ENCODE measurements at regions not wholly inside any gene's neighbourhood (a gene's known extent, or its start where the extent isn't known, plus 50 kb on each side); places are given as distances from the start of the nearest gene placed in this dataset.

DNA sequence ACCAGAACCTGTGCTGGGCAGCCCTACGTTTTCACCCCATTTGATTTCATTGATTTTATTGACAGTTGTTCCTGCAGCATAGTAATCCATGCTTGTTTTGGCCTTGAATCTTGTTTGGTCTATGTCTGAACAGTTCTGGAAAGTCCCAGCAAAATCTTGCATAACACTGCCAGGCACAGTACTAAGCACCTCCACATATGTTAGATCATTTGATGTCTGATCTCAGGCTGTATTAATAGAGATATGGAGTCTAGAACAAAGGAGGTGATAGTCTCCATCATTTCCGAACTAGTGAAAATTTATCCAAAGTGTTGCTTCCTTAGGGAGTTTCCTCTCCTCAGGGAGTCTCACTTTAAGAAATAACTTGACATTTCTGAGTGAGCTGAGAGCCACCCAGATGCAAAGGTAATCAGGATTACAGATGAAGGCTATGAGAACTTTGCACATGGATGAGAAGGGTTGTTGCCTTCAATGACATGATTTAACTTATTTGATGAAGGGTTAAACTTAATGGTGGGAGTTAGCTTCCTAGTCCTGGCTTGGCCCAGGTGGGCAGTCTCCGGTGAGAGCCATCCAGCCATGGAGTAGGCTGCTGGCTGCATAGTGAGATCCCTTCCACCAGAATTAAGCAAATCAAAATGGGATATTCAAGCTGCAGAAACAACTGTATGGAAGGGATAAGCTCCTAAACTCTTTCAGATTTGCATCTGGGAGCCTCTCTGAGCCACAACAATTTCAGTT is 173.8 kb upstream of the MVB12B start:
- no peak for DNase-seq (ENCODE audit: low spot score)

DNA sequence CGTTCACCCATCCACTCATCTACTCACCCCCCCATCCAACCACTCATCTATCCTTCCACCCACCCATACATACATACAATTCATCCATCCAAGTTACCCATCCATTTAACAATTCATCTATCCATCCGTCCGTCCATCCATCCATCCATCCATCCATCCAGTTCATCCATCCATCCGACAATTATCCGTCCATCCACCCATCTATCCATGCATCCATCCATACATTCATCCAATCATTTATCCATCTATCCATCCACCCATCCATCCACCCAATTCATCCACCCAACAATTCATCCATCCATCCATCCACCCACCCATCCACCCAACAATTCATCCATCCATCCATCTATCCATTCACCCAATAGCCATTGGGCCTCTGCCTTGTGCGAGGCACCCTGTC is 173.2 kb upstream of the MVB12B start:
- DNase-seq (ENCODE audit: low spot score): no peak

DNA sequence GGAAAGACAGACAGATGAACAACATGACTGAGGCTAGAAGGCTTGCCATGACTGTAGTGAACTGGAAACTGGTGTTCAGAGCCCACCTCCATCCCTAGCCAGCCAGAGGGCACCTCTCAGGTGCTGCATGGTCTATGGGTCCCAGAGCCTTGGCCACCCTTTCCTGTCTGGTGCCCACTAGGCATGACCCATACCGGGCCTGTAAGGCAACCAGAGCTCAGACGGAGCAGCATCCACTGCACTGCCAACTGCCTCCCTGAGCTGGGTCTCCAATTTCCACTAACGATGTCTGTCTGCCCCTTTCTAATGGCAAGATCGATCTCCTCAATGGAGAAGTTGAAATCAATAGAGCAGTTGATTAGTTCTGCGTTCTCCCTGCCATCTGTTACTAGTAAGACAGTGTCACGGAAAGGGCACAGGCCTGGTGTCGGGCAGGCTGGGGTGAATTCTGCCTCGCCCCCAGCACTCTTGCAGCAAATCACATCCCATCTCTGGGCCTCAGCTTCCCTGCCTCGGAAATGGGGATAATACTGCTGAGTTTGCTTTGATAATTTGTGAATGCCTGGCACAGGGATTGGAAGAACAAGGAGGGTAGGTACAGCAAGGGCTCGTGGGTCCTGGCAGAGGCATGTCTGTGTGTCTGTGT is 172.3 kb upstream of the MVB12B start:
- no peak for DNase-seq (ENCODE audit: low spot score)

DNA sequence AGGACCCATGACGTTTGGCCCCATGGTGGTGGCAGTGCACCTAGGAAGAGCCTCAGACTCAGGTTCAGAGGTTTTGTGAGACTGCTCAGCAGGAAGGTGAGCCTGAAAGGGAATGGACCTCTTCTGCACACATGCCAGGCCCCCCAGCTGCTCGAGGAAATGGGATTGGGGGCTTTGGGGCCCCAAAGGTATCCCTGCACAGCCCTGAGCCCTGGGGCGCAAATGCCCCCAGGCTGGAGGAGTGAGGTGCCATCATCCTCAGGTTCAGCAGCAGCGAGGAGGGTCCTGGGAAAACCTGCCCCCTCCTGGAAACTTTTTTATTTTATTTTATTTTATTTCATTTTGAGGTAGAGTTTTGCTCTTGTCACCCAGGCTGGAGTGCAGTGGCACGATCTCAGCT is 171.8 kb upstream of the MVB12B start:
- no peak for DNase-seq (ENCODE audit: low spot score)

DNA sequence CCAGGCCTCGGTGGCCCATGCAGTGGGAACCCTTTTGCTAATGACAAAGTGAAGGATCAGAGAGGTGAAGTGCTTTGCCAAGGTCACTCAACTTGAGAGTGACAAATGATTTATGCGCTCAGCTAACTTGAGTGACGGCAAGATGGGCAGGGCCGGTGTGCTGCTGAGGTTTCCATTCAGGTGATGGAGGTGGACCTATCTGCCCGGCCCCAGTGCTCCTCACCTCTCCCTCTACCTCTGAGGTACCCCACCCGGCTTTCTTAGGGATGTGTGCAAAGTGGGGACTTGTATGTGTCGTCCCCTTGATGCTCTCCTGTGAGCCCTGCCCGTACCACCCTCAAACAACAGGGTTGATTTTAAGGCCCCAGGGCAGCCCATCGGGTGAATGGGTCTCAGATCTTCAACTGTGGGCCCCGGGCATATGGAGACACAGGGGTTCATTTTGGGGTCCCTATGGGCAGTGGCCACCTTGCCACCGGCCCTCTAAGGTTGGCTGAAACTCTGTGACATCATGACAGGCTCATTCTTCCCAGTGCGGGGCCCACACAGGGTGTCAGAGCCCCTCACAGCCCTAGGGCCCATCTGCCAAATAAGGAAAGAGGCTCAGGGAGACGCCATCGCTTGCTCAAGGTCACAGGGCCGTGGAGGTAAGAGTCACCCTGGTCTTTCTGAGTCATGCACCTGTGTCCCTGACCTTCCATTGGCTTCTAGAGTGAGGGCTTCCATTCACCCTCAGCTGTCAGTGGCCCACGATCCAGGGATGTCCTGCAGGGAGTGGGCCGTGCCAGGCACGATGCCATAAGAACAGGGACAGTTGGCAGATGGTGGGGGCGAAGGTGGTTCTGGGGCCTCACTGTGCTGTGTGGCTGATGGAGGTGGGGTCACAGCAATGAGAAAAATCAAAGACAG is 170.6 kb upstream of the MVB12B start:
- no peak for DNase-seq (ENCODE audit: low spot score)

DNA sequence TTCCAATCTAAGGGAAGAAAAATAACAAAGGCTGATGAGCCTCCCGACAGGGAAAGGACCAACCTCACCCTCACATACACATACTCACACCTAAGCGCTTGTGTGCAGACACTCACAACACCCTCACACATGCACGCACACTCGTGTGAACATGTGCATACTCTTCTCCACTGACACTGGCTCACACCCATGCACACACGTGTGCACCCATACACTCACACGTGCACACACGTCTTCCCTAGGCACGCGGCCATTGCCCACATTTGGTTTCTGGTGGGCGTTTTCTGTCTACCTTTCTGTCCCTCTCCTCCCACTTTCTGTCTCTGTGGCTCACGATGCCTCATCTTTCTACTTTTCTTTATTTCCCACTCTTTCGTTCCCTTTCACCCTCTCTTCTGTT is 169.7 kb upstream of the MVB12B start:
- DNase-seq (ENCODE audit: low spot score): no peak

DNA sequence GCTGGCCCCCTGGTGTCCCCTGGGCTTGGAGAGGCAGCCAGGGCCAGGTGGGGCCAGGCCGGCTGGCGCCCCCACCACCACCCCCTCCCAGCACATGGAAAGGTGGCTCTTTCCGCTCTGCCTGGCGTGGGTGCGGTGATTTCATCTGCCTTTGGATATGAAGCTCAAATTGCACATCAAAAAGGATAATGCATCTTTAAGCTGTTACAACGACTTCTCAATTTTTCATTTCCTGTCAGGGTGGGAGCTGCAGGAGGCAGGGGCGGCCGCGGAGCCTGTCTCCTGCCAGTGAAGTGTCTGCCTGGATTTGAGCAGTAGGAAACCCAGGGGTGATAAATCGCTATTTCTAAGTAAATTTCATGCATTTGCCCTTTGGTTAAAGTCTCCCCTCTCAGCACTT is 169.2 kb upstream of the MVB12B start:
- no peak for DNase-seq (ENCODE audit: low spot score)

DNA sequence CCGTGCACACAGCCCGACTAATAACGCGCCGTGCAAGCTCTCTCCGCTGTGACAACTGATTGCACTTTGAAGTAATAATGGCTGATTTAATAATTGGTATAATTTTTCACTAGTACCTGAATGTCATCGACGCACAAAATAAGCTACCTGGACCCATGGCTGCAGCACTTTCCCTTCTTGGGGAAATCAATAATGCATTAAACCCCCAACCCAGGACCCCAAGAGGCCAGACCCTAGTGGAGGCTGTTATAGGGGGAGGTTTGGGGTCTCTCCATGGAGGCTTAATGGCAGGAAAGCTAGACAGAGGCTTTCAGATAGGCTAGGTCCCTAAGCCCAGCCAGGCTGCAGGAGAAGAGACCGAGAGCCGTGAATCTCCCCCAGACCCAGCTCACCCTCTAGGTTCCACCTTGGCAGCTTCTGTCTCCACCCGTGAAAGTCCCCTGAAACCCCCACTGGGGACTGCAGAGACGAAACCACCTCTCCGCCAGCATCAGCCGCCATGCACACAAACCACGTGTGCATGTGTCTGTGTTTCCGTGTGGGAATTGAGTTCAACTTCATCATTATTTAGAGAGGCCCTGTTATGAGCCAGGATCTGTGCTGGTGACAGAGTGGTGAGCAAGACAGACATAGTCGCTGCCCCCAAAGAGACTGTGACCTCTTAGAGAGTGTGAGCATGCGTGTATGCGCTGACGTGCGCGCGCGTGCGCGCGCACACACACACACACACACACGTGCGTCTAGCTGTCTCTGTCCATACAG is 168.6 kb upstream of the MVB12B start:
- no peak for DNase-seq (ENCODE audit: low spot score)

DNA sequence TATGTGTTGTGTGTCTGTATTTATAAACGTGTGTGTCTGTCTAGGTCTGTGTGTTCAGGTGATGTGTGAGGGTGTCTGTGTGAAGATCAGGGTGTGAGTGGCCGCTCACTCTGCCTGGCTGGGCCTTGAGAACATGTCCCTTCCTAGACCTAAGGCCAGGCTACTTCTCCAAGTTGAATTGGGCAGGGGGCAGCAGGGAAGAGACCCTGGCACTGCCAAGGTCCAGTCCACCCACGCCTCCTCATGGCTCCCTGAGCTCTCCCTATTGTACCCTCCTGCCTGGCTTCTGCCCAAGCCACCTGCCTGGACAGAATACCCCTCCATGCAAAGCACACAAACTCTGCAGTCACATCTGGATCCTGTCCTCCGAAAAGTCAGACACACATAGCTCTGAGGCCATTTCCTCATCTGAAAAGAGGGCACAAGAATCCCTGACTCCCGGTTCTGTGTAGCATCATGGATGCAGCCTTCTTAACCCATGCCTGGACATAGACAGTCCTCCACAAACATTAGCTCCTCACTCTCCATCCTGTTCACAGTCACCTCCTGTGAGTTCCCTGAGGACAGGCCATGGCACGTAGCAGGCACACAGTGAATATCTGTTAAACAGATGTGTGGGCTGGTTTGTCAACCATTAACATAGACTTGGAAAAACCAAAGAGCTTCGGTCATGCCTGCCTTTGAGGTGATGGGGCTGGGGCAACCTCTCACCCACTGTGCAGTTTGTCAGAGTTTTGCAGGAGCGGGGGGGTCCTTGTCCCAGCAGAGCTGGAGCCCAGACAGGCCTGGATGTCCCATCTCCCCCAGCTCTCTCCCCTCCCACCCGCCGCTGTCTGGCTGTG is 167.8 kb upstream of the MVB12B start:
- no peak for DNase-seq (ENCODE audit: low spot score)

DNA sequence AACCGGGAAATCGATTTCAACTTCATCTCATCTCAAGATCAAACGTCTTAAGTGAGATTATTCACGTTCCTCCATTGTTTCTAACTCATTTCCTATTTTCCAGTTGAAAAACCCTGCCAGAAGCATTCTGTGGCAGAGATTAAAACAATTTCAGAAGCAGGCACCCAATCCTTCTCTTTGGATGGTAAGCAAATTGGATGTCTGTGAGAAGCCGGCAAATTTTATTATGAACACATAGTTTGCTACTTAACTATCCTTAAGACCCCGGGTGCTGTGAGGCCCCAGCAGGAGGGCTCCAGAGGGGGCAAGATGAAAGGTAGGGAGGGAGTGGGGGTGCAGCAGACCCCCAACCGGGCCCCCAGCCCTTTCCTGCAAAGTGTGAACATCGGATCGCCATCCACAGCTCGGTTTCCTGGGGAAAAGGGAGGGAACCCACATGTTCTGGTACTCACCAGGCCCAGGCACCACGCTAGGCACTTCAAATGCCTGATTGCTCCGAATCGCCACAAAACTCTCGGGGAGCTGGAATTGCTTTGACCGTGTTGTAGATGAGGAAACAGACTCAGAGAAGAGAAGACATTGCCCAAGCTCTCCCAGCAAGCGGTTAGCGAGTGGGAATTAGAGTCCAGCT is 167.1 kb upstream of the MVB12B start:
- no peak for DNase-seq (ENCODE audit: low spot score)

DNA sequence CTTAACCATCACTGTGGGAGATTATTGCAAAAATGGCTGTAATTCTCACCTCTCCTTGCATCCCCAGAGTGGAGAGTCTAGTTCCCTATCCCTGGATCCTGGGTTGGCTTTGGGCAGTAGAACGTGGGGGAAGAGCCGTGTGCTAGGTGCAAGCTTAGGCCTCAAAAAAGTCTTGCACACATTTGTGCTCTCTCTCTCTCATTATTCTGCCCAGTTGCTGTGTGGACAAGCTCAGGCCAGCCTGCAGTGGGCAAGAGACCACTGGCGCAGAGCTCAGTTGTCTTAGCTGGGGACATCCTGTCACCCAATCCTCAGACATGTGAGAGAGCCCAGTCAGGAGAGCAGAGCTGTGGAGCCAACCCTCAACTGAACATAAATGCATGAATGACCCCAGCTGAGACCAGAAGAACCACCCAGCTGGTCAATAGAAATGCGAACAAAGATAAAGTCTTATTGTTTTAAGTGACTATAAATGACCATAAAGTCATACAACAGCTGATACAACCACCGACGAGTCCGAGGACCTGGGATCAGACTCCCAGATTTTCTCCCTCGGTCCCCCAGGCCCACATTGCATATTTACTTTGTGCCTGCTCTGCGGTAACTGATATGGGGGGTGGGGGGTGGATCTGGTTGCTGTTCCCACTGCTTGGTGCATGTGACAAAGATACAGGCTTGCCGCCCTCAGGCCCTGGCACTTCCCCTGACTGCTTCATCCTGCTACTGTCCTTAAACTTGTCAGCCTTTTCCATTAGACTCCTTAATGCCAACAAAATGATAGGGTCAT is 166.4 kb upstream of the MVB12B start:
- DNase-seq (ENCODE audit: low spot score): no peak

DNA sequence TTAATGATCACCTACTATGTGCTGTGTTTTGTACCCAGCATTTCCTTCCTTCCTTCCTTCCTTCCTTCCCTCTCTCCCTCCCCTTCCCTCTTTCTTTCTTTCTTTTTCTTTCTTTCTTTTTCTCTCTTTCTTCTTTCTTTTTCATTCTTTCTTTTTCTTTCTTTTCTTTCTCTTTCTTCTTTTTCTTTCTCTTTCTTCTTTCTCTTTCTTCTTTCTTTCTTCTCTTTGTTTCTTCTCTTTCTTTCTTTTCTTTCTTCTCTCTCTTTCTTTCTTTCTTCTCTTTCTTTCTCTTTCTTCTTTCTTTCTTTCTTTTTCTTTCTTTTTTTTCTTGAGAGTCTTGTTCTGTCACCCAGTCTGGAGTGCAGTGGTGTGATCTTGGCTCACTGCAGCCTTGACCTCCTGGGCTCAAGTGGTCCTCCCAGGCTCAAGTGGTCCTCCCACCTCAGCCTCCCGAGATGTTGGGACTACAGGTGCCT is 165.7 kb upstream of the MVB12B start:
- no peak for DNase-seq (ENCODE audit: low spot score)

DNA sequence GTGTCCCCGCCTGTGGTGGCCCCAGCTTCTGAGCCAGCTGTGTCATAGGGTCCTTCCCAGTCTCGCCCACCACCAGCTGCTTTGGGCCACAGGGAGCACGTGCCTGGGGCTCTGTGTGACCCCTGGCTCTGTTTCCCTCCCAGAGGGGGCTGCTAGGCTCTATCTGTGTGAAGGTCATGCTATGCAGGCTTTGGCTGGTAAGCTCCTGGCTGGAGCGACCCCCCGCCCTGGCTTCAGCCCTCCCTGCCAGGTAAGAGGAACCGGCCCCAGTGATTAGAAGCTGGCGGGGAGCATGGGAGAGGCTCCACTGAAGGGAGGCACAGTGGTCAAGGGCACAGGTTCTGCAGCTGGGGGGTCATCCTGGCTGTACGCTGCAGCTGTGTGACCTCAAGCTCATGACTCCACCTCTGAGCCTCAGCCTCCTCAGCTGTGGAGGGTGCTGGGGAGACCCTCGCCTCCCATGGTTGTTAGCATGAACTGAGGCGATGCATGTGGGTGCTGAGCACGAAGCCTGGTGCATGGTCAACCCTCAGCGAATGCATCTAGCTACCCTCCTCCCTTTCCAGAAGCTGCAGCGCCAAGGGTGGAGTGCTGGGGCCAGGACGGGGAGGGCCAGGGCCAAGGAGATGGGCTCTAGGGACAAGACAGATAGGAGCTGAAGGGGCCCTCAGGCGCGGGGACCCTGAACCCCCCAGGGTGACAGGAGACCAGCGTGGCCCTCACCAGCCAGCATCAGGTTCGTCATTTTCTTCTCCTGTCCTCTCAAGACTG is 163.8 kb upstream of the MVB12B start:
- no peak for DNase-seq (ENCODE audit: low spot score)

DNA sequence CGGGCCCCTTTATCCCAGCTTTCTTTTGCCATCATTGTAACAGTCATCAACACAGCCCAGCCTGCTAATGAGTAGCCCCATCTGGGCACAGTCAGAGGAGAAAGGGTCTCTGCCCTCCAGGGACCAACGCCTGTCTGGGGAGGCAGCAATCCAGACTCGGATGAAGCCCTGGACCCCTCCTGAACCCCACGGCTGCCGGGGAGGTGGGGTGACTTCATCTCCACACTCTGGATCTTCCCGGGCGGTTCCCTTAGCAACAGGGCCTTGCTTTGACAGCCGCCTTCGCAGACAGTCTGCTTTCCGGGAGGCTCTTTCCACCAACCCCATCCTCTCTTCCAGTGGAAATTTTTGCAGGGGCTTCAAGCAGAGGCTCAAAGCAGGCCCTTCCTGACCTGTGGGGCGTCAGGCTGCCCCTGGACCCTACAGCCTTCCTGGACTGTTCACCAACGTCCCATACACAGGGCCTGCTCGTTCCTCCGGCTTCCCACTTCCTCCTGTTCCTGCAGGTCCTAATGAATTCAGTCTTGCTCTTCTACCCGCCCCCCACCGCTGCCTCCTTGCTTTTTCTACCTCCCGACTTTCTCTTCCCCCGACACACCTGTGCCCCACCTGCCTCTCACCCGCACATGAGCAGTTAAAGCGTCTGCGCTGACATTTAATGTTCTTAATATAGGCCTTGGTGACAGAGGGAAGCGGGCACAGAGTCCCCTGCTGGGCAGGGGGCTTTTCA is 161.7 kb upstream of the MVB12B start:
- DNase-seq (ENCODE audit: low spot score): no peak

DNA sequence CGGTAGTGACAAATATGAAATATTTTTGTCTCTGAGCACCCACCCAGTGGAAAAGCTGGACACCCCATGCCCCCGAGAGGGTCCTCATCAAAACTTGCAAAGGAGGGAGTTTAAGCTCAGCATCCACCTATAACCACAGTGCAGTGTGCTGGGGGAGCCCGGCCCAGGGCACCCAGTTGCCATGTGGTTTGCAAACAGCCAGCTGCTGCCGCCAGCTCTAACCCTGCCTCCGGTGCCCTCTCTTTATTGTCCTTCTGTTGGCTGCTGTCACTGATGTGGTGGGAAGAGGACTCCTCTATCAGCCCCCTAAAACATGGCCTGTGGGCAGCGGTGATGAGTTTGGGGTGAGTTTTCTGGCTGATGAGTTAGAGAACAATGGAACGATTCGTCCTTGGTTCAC is 160.9 kb upstream of the MVB12B start:
- no peak for DNase-seq (ENCODE audit: low spot score)

DNA sequence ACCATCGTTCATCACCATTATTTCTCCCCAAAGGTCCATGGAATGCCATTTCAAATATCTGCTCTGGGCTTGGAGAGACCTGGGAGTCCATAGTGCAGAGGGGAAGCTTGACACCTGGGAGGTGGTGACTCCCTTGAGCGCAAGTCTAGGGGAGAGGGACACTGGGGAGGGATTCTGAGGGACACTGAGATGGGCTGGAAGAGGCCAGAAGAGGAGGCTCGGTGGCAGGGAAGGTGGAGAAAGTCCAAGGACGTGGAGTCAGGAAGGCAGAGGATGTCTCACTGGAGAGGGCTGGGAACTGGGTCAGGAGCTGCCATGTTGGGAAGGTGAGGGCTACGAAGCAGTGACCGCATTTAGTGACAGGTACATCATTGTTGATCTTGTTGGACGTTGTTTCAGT is 160.3 kb upstream of the MVB12B start:
- no peak for DNase-seq (ENCODE audit: low spot score)

DNA sequence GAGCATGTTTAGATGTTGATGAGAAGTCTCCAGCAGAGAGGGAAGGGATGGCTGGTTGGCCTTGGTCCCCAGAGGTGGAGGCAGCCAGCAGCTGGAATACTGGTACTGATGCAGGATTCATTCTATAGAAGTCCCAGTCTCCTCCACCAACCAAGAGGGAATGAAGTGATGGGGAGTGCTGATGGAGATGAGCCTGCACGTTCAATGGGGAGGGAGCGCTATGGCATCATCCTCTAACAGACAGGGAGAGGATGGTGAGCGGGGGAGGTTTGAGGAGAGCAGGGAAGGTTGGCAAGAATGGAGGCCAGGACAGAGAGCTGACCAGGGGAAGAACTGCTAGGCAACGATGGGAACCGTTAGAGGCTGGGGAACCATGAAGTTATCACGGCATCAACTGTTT is 159.8 kb upstream of the MVB12B start:
- no peak for DNase-seq (ENCODE audit: low spot score)

DNA sequence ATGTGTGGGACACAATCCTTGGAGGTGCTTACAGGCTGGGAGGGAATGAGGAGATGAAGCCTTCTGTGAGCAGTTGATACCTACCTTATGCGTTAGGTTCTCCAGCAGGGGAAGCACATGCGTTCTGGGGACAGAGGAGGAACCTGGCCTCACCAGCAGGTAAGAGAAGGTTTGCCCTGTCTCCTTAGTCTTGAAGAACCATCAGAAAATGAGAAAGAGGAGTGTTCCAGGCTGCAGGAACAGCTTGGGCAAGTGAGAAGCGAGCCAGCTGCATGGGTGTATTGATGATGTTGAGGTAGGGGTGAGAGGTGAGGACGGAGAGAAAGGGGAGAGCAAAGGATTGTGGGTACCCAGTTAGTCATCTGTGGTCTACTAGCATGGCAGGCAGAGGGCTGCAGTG is 156.9 kb upstream of the MVB12B start:
- DNase-seq (ENCODE audit: low spot score): no peak

Measured in SK-N-DZ (cell line).